ENCODE measurements at regions not wholly inside any gene's neighbourhood (a gene's known extent, or its start where the extent isn't known, plus 50 kb on each side); places are given as distances from the start of the nearest gene placed in this dataset.

DNA sequence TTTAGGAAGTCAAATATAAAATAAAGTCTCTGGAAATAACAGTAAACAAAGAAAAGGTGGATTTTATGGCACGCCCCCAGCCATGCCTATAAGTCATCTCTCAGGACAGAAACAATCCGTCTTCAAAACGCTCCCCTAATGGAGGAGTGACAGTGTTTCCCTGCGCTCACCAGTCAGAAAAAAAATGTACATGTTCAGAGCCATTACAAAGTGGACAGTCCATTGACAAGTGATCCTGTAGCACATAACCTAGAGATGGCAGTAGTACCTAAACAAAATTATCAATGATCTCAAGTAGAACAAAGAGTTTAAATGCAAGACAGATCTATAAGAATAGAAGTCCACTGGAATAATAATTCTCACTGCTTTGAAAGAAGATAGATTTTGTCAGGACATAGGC, 891.7 kb upstream of the MIR17HG start (continued):
- TF ChIP-seq KAT7 (CRISPR knock-in tag; IDR thresholded peaks at IDR 0.05; ENCODE audit: borderline replicate concordance) = no peak
- TF ChIP-seq, protein P1, sequence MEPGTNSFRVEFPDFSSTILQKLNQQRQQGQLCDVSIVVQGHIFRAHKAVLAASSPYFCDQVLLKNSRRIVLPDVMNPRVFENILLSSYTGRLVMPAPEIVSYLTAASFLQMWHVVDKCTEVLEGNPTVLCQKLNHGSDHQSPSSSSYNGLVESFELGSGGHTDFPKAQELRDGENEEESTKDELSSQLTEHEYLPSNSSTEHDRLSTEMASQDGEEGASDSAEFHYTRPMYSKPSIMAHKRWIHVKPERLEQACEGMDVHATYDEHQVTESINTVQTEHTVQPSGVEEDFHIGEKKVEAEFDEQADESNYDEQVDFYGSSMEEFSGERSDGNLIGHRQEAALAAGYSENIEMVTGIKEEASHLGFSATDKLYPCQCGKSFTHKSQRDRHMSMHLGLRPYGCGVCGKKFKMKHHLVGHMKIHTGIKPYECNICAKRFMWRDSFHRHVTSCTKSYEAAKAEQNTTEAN (CRISPR knock-in tag; IDR thresholded peaks at IDR 0.05) = no peak

DNA sequence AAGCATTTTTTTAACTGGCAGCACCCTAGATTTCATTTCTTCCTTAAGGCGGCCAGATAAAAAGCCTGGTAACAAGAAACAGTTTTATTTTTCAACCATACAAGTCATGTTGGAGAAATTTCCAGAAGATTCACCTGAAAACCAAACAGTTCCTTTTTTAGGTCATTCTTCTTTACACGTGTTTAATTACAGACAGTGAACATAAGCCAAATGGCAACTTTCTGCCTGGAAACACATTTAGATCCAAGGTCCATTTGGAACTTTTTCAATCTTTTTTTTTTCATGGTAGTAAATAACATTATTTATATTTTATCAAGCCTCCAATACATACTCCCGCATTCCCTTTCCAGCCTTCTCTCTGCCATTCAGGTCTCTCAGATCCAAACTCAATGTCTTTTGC, 886.1 kb upstream of the MIR17HG start:
- Mint-ChIP-seq H3K9me3 (no peaks in the 10 kb centered on the region), H3K27me3 (ENCODE audit: low read depth) (no peaks in the 10 kb centered on the region), H3K4me3 (no peak overlapping the region), H3K4me1 (no peaks in the 10 kb centered on the region), H3K27ac (no peak overlapping the region), H3K36me3 (no peaks in the 10 kb centered on the region)
- ChIA-PET POLR2A (no interaction called here), CTCF (no interaction called here)
- no peak for ATAC-seq
- no peak for DNase-seq (ENCODE audit: low spot score)
- TF ChIP-seq NFATC4 (CRISPR knock-in tag; IDR thresholded peaks at IDR 0.05) = no peak
- TF ChIP-seq, protein P2, sequence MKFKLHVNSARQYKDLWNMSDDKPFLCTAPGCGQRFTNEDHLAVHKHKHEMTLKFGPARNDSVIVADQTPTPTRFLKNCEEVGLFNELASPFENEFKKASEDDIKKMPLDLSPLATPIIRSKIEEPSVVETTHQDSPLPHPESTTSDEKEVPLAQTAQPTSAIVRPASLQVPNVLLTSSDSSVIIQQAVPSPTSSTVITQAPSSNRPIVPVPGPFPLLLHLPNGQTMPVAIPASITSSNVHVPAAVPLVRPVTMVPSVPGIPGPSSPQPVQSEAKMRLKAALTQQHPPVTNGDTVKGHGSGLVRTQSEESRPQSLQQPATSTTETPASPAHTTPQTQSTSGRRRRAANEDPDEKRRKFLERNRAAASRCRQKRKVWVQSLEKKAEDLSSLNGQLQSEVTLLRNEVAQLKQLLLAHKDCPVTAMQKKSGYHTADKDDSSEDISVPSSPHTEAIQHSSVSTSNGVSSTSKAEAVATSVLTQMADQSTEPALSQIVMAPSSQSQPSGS (CRISPR knock-in tag; IDR thresholded peaks at IDR 0.05; ENCODE audit: borderline replicate concordance, low read depth) = no peak
- TF ChIP-seq, protein P3, sequence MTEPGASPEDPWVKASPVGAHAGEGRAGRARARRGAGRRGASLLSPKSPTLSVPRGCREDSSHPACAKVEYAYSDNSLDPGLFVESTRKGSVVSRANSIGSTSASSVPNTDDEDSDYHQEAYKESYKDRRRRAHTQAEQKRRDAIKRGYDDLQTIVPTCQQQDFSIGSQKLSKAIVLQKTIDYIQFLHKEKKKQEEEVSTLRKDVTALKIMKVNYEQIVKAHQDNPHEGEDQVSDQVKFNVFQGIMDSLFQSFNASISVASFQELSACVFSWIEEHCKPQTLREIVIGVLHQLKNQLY (CRISPR knock-in tag; IDR thresholded peaks at IDR 0.05) = no peak
- no peak for TF ChIP-seq SMAD4 (CRISPR knock-in tag; IDR thresholded peaks at IDR 0.05)
- TF ChIP-seq ZNF232 (CRISPR knock-in tag; IDR thresholded peaks at IDR 0.05) = no peak
- TF ChIP-seq, protein P4, sequence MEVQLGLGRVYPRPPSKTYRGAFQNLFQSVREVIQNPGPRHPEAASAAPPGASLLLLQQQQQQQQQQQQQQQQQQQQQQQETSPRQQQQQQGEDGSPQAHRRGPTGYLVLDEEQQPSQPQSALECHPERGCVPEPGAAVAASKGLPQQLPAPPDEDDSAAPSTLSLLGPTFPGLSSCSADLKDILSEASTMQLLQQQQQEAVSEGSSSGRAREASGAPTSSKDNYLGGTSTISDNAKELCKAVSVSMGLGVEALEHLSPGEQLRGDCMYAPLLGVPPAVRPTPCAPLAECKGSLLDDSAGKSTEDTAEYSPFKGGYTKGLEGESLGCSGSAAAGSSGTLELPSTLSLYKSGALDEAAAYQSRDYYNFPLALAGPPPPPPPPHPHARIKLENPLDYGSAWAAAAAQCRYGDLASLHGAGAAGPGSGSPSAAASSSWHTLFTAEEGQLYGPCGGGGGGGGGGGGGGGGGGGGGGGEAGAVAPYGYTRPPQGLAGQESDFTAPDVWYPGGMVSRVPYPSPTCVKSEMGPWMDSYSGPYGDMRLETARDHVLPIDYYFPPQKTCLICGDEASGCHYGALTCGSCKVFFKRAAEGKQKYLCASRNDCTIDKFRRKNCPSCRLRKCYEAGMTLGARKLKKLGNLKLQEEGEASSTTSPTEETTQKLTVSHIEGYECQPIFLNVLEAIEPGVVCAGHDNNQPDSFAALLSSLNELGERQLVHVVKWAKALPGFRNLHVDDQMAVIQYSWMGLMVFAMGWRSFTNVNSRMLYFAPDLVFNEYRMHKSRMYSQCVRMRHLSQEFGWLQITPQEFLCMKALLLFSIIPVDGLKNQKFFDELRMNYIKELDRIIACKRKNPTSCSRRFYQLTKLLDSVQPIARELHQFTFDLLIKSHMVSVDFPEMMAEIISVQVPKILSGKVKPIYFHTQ (CRISPR knock-in tag; IDR thresholded peaks at IDR 0.05) = no peak
- TF ChIP-seq CREB1 (CRISPR knock-in tag; IDR thresholded peaks at IDR 0.05) = no peak
- no peak for TF ChIP-seq NR3C1 (CRISPR knock-in tag; conservative IDR thresholded peaks at IDR 0.05; ENCODE audit: low read depth)

DNA sequence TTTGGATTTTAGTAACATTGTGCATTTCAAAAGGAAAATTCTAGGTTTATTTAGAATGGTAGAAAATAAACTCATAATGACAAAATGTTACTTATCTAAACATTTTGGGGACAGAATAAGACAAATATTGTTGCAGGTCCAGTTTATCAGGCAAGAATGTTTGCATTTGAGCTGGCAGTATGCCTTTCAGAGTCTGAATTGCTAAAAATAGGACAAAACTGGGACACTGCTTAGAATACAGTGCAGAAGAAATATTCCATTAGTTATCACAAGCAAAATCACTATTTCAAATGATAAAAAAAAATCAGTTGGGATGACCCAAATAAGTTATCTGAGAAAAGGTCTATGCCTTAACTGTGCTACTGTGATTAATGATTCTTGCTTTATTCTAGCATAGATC, 870.3 kb upstream of the MIR17HG start:
- ATAC-seq (no peak), DNase-seq (ENCODE audit: low spot score) (no peak)
- Mint-ChIP-seq H3K4me1 (no peaks in the 10 kb centered on the region), H3K9me3 (peaks cover 26% of the 10 kb centered on the region), H3K27me3 (ENCODE audit: low read depth) (no peaks in the 10 kb centered on the region), H3K27ac (no peak overlapping the region), H3K36me3 (peaks cover 6% of the 10 kb centered on the region; the same call in 1 of the 2 replicates), H3K4me3 (no peak overlapping the region)
- ChIA-PET CTCF (no interaction called here), POLR2A (no interaction called here)
- TF ChIP-seq SP1 (CRISPR knock-in tag; conservative IDR thresholded peaks at IDR 0.05) = no peak
- TF ChIP-seq, protein P5, sequence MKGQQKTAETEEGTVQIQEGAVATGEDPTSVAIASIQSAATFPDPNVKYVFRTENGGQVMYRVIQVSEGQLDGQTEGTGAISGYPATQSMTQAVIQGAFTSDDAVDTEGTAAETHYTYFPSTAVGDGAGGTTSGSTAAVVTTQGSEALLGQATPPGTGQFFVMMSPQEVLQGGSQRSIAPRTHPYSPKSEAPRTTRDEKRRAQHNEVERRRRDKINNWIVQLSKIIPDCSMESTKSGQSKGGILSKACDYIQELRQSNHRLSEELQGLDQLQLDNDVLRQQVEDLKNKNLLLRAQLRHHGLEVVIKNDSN (CRISPR knock-in tag; IDR thresholded peaks at IDR 0.05) = no peak
- no peak for TF ChIP-seq HMGA2 (CRISPR knock-in tag; IDR thresholded peaks at IDR 0.05)
- no peak for TF ChIP-seq TEAD4 (CRISPR knock-in tag; IDR thresholded peaks at IDR 0.05)

DNA sequence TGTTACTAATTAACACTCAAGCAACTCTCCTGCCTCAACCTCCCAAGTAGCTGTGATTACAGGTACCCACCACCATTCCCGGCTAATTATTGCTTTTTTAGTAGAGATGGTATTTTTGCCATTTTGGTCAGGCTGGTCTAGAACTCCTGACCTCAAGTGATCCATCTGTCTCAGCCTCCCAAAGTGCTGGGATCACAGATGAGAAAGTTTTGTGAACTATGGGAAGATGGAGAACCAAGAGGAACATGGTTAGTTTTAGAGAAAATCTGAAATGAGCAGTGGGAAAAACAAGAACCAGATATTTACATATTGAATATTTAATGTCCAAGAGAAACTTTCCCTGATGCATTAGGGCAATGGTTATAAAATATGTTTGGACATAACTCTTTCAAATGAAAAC, 863.6 kb upstream of the MIR17HG start:
- Mint-ChIP-seq H3K4me1 (no peaks in the 10 kb centered on the region), H3K9me3 (peaks cover 21% of the 10 kb centered on the region), H3K27ac (no peak overlapping the region), H3K27me3 (ENCODE audit: low read depth) (no peaks in the 10 kb centered on the region), H3K4me3 (no peak overlapping the region), H3K36me3 (peaks cover 6% of the 10 kb centered on the region; the same call in 1 of the 2 replicates)
- POLR2A ChIA-PET = no interaction called here
- no peak for ATAC-seq
- DNase-seq (ENCODE audit: low spot score) = no peak
- CTCF ChIA-PET = no interaction called here
- TF ChIP-seq, protein P4 (CRISPR knock-in tag; IDR thresholded peaks at IDR 0.05) = no peak
- TF ChIP-seq SOX15 (CRISPR knock-in tag; IDR thresholded peaks at IDR 0.05) = no peak
- TF ChIP-seq CREB1 (CRISPR knock-in tag; IDR thresholded peaks at IDR 0.05) = no peak
- no peak for TF ChIP-seq JAZF1 (CRISPR knock-in tag; IDR thresholded peaks at IDR 0.05)
- TF ChIP-seq, protein P6, sequence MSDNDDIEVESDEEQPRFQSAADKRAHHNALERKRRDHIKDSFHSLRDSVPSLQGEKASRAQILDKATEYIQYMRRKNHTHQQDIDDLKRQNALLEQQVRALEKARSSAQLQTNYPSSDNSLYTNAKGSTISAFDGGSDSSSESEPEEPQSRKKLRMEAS (CRISPR knock-in tag; IDR thresholded peaks at IDR 0.05) = no peak
- no peak for TF ChIP-seq CBFB (CRISPR knock-in tag; IDR thresholded peaks at IDR 0.05; ENCODE audit: low read depth)
- no peak for TF ChIP-seq TEAD4 (CRISPR knock-in tag; IDR thresholded peaks at IDR 0.05)
- no peak for TF ChIP-seq ZNF138 (CRISPR knock-in tag; conservative IDR thresholded peaks at IDR 0.05)
- TF ChIP-seq, protein P7, sequence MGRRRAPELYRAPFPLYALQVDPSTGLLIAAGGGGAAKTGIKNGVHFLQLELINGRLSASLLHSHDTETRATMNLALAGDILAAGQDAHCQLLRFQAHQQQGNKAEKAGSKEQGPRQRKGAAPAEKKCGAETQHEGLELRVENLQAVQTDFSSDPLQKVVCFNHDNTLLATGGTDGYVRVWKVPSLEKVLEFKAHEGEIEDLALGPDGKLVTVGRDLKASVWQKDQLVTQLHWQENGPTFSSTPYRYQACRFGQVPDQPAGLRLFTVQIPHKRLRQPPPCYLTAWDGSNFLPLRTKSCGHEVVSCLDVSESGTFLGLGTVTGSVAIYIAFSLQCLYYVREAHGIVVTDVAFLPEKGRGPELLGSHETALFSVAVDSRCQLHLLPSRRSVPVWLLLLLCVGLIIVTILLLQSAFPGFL (CRISPR knock-in tag; IDR thresholded peaks at IDR 0.05; ENCODE audit: borderline replicate concordance) = no peak
